T47D (cell line): ENCODE measurements at regions not wholly inside any gene's neighbourhood (a gene's known extent, or its start where the extent isn't known, plus 50 kb on each side); places are given as distances from the start of the nearest gene placed in this dataset.

Source experiments
- DNase-seq, 2 experiments: peaks; one replicate each; pipeline versions ENCODE4 v3.0.0 to v3.0.0-alpha.2; 2011 to 2012; ENCODE audit warnings: low read depth in 1 of 2, low spot score in 1 of 2
- JUND ChIP-seq: IDR thresholded peaks from 2 replicates; pipeline ENCODE4 v1.6.1; 2012; ENCODE audit warnings: low read depth
- in situ Hi-C: cut with HindIII; loops from 2 replicates; pipeline ENCODE4 v1.10.0; 2016; ENCODE audit warnings: low sequenced_read_pairs, low pct_unique_long_range_greater_than_20kb

DNA sequence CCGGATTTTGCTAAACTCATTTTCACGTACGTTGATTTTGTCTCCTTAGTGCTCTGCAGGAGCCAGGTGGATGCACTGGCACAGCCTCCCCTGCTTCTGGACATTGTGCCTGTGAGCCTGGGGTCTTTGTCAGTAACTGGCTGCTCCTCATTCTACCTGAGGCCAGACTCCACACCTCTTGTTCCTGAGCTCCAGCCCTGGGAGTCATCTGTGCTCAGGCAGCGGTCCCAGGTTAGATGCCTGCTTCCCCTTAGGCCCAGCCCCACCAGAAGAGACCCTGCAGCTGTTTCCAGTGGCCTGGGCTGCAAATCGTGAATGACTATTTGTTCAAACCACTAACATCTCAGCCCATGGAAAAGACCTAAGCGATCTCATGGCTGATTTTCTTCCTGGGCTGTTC, 129.1 kb downstream of the ERMARD start:
- TF ChIP-seq JUND: no peak
- no peak for DNase-seq
- in situ Hi-C loops: no loop called here

DNA sequence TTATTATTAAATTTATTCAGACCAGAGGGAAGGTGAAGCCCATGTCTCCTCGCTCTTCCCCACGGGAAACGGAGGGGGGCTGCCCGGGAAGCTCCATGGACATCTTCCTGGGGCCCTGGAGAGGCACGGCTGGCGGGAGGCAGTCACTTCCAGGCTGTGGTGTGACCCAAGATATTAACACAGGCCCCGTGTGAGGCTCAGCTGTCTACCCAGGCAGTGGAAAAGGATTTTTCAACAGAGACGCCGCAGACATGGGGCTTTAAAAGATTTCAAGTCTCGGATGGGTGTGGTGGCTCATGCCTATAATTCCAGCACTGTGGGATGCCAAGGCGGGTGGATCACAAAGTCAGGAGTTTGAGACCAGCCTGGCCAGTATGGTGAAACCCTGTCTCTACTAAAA, 117.9 kb downstream of the ERMARD start:
- DNase-seq: no peak
- TF ChIP-seq JUND: no peak
- in situ Hi-C loops: no loop called here

DNA sequence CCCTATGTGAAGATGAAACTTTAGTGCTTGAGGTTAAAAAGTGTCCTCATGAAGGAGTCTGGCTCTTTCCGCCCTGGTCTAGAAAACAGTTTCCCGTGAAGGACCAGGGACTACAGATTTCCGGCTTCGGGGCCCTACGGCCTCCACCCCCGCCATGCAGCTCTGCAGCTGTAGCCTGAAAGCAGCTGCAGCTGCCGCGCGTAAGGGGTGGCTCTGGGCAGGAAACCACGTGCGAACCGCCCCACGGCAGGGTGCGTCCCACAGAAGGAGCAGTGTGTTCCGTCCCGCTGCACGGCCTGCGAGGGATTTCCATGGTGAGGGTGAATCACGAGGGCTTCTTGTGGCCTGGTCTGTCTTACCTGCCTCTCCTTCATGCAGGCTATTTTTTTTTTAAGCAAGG, 117.0 kb downstream of the ERMARD start:
- no peak for TF ChIP-seq JUND
- DNase-seq: no peak
- in situ Hi-C loops: no loop called here

GRCh38 chr6:169867751-169868191, 116.3 kb downstream of the ERMARD start:
- no peak for DNase-seq
- in situ Hi-C loops: no loop called here
- TF ChIP-seq JUND: no peak

DNA sequence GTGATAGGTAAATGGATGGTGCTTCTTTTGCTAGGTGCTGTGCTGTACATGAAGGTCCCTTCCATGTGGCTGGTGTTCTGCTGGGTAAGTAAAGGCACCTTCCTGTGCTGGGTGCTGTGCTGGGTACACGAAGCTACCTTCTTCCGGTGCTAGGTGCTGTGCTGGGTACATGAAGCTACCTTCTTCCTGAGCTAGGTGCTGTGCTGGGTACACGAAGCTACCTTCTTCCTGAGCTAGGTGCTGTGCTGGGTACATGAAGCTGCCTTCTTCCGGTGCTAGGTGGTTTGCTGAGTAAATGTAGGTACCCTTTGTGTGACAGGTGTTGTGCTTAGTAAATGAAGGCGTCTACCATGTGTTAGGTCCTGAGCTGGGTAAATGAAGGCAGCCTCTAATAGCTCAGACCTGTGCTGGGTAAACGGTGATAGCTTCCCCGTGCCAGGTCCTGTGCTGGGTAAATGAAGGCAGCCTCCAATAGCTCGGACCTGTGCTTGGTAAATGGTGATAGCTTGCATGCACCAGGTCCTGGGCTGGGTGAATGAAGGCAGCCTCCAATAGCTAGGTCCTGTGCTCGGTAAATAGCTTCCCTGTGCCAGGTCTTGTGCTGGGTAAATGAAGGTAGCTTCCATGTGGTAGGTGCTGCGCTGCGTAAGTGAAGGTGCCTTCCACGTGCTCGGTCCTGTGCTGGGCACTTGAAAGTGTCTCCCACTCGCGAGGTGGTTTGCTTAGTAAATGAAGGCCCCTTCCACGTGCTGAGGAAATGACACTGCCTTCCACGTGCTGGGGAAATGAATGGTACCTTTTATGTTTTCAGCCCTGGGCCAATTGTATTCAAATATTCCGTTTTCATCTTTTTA, 115.5 kb downstream of the ERMARD start:
- DNase-seq: no peak
- in situ Hi-C loops: no loop called here
- TF ChIP-seq JUND: no peak

GRCh38 chr6:169866140-169866534, 114.7 kb downstream of the ERMARD start:
- in situ Hi-C loops: no loop called here
- DNase-seq: no peak
- TF ChIP-seq JUND: no peak

- no peak for DNase-seq
- in situ Hi-C loops: no loop called here
- TF ChIP-seq JUND: no peak
Measured at GRCh38 chr6:169865346-169866139, 114.1 kb downstream of the ERMARD start.

- in situ Hi-C loops: no loop called here
- no peak for TF ChIP-seq JUND
Measured at GRCh38 chr6:169864148-169865020, 113.0 kb downstream of the ERMARD start.

GRCh38 chr6:169863710-169864109, 112.3 kb downstream of the ERMARD start:
- in situ Hi-C loops: no loop called here
- no peak for DNase-seq
- no peak for TF ChIP-seq JUND

More at GRCh38 chr6:169864148-169865020, 113.0 kb downstream of the ERMARD start:
- peak in 1 of 2 experiments; percentile 27 for DNase-seq

- in situ Hi-C loops: no loop called here
- TF ChIP-seq JUND: no peak
- no peak for DNase-seq
Measured at GRCh38 chr6:169862892-169863525, 111.6 kb downstream of the ERMARD start.

DNA sequence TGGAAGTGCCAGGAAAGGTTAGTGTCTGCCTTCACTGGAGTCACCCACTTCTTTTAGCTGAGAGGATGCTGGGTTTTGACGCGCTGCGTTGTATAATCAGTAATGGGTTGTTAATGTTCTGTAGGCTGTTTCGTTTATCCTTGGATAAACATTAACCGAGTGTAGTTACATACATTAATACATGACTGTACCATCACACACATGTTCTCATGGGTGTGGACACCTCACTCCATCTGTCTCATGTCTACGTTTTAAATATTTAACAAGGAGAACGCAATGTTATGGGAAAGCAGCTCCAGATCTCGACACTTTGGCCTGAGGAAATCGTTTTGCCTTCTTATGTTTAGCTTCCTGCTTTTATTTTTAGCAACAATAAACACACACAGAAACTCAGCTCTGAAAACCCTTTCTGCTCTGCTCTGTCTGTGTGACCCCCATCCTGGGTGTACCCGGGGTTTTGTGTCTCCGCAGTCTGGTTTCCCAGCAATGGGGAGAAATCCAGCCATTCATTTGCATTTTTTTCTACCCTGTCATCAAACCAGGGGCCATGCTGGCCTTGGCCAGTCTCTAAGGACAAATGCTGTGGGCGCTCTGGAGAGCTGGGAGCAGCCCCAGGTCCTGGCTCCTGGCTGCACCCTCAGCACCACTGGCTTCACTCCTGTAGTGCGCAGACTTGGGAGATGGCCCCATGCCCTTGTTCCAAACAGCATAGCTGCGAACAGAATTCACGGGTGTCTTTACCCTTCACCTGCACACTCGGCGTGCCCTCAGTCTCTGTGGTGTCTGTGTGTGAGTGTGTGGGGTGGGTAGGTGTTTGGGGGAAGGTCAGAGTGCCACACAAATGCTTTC, 110.8 kb downstream of the ERMARD start:
- in situ Hi-C loops: no loop called here
- no peak for TF ChIP-seq JUND
- no peak for DNase-seq
